NOMO-1 (cell line): ENCODE measurements at regions not wholly inside any gene's neighbourhood (a gene's known extent, or its start where the extent isn't known, plus 50 kb on each side); places are given as distances from the start of the nearest gene placed in this dataset.
"Not testable (repeated sequence)": the region's sequence is repeated elsewhere in the genome, so short reads cannot be mapped to it uniquely, and the experiment has no call there.

Source experiments
- DNase-seq, 2 experiments: peaks; one replicate each; lab custom pipeline; 2025; ENCODE audit not compliant: unreplicated experiment in 2 of 2; lab: John Stamatoyannopoulos, UW

DNA sequence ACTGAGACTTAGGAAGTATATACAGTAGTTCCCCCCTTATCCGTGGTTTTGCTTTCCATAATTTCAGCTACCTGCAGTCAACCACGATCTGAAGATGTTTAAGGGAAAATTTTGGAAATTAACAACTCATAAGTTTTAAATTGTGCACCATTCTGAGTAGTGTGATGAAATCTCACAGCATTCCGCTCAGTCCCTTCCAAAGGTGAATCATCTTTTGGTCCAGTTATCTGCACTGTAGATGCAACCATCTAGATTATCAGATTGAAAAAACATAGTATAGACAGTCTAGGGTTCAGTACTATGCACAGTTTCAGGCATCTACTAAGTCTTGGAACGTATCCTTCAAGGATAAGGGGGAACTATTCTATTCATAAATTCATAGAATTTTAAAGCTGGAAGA is 109.0 kb downstream of the ANXA3 start:
- DNase-seq: no peak

DNA sequence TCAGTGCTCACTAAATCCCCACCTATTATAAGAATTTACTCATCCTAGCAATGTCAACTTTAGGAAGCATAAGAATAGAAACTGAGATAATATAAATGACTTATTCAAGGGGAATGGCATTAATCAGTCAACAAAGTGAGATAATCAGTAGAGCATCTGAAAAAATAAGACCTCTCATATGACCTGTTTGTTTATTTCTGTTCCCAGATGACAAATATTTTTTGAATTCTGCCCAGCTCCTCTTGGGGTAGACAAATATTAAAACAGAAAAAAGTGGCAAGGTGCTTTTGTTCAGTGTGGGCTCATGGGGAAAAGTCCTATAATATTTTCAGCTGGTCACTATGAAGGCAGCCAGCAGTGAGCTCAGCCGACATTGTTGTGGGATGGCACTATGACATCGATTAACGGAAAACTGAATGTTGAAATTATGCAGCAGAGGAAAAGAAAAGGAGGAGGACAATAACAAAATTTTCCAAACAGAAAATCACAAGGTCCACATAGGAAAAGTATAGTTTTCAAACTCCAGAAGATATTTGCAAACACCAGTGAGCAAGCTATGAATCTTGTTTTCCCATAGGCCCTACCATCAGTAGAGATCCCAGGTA is 109.6 kb downstream of the ANXA3 start:
- no peak for DNase-seq

DNA sequence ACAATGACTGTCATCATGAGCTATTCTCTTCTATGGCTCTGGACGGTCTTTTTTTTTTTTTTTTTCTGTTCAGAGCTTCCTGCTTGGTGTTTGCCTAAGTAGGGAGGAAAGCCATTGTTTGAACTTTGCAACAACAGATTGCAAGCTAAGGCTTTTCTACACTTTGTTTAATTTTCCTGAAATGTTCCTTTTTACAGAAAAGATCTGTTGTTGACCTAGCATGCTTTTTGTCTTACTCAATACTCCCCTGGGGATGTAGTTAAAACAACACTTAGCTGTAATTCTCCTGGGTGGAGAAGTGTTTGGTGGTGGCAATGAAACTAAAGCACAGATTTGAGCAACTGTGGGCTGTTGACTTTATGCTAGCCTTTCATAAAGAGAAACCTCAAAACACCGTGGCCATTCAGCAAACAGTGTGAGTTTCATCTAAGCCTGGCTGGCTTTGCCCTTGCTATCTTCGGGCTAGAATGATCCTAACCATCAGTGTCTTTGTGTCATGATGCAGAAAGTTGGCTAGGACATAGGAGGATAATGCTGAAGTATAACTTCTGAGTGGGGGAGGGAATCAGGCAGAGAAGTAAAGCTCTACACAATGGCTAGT is 110.5 kb downstream of the ANXA3 start:
- DNase-seq: peak in 1 of 2 experiments; percentile 45

DNA sequence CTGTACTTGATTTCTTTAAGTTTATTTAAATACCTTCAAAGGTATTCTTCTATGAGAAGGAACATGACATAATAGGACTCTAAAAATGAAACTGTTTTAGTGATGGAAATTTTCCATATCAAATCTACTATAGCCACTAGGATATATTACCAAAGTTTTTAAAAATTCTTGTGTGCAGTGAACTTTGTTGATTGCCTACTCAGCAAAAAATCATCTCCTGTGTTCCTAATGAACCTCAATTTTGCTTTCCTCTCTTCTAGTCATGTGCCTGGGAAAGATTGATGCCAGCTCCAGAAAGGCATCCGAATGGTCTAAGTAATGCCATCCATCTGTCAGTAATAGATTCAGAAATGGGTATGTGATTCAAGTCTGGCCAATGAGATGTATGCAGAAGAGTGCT is 111.1 kb downstream of the ANXA3 start:
- DNase-seq: no peak

DNA sequence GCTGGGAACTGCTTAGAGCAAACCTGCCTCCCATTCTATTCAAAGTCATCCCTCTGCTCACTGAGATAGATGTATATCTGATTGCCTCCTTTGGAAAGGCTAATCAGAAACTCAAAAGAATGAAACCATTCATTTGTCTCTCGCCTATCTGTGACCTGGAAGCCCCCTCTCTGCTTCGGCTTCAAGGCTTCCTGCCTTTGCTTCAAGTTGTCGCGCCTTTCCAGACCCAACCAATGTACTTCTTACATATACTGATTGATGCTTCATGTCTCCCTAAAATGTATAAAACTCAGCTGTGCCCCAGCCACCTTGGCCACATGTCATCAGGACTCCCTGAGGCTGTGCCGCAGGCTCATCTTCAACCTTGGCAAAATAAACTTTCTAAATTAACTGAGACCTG is 111.9 kb upstream of the BMP2K start:
- not testable (repeated sequence) for DNase-seq

DNA sequence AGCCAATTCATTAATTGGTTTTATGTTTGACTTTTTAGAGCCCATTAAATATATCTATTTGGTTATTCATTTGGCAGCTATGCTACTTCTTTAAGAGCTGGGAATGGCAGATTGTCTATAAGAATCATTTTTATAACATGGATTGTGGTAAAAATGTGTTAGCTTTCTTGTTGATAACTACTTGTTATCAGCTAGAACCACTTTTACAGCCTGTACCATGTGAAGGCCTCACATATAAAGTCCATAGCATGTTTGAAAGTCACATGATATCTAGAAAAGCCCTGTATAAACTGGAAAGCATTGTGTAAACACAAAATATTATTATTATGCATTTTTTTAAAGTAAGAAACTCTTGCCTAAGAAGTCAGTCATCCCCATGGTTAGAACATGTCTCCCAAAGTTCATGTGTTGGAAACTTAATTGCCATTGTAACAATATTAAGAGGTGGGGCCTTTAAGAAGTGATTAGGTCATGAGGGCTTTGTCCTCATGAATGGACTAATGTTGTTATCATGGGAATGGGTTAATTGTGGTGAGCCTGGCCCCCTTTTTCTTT is 110.9 kb upstream of the BMP2K start:
- no peak for DNase-seq

- DNase-seq: peak; percentile 63 to 78
These were observed 109.3 kb upstream of the BMP2K start for GRCh38 chr4:78666830-78667258.

DNA sequence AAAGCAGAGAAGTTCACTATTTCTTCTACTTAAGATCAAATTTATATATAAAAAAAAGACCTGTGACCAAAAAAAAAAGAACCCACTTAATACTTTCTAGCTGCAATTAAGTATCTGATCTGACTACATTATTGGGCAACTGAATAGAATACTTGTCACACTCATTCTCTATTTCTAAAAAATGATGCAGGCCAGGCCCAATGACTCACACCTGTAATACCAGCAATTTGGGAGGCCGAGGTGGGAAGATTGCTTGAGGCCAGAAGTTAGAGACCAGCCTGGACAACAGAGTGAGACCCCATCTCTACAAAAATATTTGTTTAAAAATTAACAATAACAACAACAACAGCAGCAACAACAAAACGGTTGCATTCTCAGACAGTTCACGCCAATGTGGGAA is 108.8 kb upstream of the BMP2K start:
- peak; percentile 38 to 69 for DNase-seq

DNA sequence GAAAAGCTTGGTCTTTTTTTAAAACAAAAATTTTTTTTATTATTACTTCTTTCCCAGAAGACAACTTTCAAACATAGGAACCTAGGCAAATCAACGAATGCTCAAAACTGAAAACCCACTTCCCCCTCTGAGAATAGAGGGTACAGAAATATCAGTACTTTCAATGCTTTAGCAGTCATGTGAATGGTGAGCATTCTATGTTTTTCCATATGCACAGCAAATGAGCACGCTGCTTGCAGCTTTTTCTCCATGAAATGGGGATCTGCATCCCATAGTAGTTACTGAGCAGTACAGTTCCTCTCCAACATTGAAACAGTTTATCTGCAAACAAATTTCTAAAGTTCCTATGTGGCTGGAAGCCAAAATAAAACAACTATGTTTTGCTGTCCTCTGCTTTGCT is 108.4 kb upstream of the BMP2K start:
- DNase-seq: peak in 1 of 2 experiments; percentile 21

DNA sequence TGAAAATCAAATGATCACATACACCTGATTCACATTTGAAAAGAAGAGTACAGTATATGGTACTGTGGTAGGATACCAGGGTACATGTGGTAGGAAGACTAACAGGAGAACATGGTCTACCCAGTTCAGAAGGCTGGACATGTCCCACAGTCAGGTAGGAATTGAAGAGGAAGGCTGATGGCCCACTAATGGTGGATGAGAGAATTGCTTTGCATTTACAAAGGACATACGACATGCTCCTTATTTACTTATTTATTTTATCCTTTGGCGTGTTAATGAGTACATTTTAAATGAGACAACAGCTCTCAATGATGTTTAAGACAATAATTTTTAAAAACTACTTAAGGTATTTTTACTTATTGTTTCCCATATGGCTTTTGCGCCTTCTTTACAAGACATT is 106.7 kb upstream of the BMP2K start:
- DNase-seq: no peak

- no peak for DNase-seq
These were observed 104.0 kb upstream of the BMP2K start for GRCh38 chr4:78671903-78672815.

GRCh38 chr4:78673337-78673736 is 102.8 kb upstream of the BMP2K start:
- DNase-seq: no peak

DNA sequence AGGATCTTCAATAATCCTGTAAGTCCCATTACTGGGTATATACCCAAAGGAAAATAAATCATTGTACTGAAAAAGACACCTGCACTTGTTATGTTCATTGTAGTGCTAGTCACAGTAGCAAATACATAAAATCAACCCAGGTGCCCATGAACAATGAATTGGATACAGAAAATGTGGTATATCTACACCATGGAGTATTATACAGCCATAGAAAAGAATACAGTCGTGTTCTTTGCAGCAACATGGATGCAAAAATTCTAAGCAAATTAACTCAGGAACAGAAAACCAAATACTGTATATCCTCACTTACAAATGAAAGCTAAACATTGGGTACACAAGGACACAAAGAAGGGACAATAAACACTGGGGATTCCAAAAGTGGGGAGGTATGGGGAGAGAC is 100.8 kb upstream of the BMP2K start:
- no peak for DNase-seq

DNA sequence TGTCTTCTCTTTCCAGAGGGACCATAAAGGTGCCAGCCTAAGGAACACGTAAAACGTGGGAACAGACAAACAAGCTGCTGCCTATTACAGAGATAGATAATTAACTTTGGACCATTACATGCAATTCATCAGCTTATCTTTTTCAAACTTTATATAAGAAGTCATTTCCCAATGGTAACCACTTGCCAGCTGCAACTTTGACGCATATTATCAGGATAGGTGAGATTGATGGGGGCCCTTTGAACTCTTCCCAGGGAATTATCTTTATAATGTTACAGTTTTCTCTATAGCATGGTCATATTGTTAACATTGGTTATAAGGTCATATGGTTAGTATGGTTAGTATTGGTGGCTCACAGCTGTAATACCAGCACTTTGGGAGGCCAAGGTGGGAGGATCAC is 94.1 kb upstream of the BMP2K start:
- no peak for DNase-seq

- DNase-seq: no peak
These were observed 92.8 kb upstream of the BMP2K start for GRCh38 chr4:78683352-78683751.

DNA sequence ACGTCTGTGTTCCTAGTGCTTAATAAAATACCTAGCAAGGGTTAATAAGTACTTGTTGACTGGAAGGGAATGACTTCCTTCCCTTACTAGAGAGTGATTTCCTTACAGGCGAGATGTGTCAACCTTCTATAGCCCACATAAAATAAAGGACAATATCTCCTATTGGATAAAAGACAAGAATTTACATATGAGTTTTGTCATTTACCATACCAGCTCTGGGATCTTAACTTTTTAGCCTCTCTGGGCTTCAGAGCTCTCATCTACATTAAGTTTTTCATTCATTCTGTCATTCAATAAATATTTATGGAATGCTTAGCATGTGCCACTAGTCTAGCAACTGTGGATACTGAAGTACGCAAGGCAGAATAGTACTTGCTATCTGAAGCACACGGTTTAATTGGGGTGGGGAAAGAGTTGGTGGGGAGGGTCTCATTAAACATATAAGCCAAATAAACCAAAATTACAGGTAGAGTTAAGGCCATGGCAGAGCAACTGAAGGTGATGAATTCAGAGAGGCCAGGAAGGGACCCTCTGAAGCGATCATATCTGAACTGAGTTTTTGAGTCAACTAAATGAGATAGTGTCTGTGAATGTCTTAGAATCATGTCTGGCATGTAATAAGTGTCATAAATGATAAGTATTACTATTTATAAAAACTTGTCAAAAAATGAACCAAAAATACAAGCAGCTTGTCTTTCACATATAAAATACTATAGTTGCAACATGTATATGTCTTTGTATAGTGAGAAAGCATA is 91.6 kb upstream of the BMP2K start:
- no peak for DNase-seq

GRCh38 chr4:78687818-78688217 is 88.3 kb upstream of the BMP2K start:
- no peak for DNase-seq

GRCh38 chr4:78688366-78688765 is 87.8 kb upstream of the BMP2K start:
- DNase-seq: no peak

DNA sequence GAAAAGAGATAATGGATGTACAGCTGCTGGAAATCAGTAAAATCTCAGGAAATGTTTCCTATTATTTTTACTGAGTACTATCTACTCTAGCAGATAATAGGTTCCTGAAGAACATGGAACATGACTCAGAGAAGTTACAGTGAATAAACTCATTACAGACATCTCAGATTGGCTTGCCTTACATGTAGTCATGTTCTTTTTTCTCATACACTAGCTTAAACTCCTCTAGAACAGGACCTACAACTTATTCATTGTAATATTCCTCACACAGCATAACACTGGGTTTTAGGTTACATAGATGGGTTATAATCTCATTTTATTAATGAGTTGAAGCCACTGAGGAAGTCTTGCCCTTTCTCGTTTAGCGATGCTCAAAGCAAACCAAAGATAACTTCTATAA is 86.9 kb upstream of the BMP2K start:
- no peak for DNase-seq

DNA sequence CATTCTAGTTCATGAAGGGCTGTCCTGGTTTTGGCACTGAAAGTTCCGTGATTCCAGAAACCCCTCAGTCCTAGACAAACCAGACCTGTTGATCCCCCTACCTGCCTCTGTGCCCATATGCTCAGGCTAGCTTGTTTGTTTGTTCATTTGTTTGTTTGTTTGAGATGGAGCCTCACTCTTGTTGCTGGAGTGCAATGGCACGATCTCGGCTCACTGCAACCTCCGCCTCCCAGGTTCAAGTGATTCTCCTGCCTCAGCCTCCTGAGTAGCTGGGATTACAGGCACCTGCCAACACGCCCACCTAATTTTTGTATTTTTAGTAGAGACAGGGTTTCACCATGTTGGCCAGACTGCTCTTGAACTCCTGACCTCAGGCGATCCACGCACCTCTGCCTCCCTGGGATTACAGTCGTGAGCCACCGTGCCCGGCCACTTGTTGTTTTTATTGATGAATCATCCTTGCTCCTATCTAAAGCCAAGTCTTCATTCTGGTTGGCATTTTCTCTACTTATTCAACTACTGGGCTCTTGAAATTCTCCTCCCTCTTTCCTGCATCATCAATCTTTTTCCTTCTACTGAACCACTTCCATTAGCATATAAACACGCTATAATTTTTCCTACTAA is 86.3 kb upstream of the BMP2K start:
- DNase-seq: no peak
